Nephron (organoid): ENCODE measurements at regions not wholly inside any gene's neighbourhood (a gene's known extent, or its start where the extent isn't known, plus 50 kb on each side); places are given as distances from the start of the nearest gene placed in this dataset.
A peak's percentile ranks its signal among the peaks of the same experiment; 100 is the strongest.

Experiments used
- H3K27ac Mint-ChIP-seq, 3 experiments: 2 replicates each; pipeline ENCODE4 v1.8.0; 2020; ENCODE audit warnings: mixed read lengths in 3 of 3, mild to moderate bottlenecking in 2 of 3, moderate library complexity in 1 of 3
- H3K27me3 Mint-ChIP-seq: 2 replicates; pipeline ENCODE4 v1.8.0; 2021; ENCODE audit warnings: low read depth, mild to moderate bottlenecking, moderate library complexity, mixed read lengths
- H3K36me3 Mint-ChIP-seq: 2 replicates; pipeline ENCODE4 v1.8.0; 2020; ENCODE audit warnings: low read depth, mixed read lengths
- H3K4me1 Mint-ChIP-seq: 2 replicates; pipeline ENCODE4 v1.8.0; 2020; ENCODE audit warnings: mixed read lengths
- H3K4me3 Mint-ChIP-seq, 3 experiments: 2 replicates each; pipeline ENCODE4 v1.8.0; 2020; ENCODE audit warnings: mild to moderate bottlenecking in 3 of 3, mixed read lengths in 3 of 3, moderate library complexity in 2 of 3
- H3K9me3 Mint-ChIP-seq: 2 replicates; pipeline ENCODE4 v1.8.0; 2020; ENCODE audit warnings: mixed read lengths
- TF ChIP-seq, protein P1 (sequence below), 3 experiments: fragments of 200-600 bp; sonication (generic); IDR thresholded peaks; one replicate each; pipeline ENCODE4 v1.5.0; 2021; ENCODE audit warnings: antibody characterized with exemption in 3 of 3; ENCODE audit not compliant: unreplicated experiment in 3 of 3

DNA sequence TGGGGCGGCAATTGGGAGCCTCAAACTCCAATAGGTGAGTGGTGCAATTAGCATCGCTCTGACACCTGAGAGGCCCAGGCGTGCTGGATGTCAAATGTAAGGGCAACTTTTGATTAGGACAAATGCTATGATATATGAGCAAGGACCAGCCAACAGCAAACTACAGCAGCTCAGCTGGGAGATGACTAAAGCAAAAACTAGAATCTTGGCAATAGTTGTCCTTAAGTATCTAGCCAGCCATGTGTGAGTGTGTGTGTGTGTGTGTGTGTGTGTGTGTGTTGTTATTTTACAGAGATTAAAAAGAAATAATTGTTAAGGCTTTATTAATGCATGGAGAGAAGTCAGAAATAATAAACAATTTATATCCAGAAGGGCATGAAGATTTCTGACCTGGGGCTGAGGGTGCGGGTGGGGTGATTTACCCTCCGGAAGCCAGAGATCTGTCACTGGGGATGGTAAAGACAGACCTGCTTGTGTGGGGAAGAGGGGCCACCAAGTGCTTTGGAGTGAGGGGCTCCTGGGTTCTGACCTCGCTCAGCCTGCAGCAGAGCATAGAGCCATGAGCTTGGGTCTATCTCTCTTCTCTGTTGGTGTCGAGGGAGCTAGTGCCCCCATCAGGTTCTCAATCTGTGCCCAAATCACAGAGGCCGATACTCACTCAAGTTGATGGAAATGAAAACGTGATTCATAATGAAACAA is 77.3 kb downstream of the EMX2 start:
- Mint-ChIP-seq H3K4me3 (no peak overlapping the region), H3K4me1 (peaks cover 34% of the 10 kb centered on the region), H3K27ac (peak overlapping the region in 2 of 3 experiments; percentile 28 to 35), H3K36me3 (no peaks in the 10 kb centered on the region), H3K27me3 (peaks cover 25% of the 10 kb centered on the region), H3K9me3 (no peaks in the 10 kb centered on the region)
- TF ChIP-seq, protein P1, sequence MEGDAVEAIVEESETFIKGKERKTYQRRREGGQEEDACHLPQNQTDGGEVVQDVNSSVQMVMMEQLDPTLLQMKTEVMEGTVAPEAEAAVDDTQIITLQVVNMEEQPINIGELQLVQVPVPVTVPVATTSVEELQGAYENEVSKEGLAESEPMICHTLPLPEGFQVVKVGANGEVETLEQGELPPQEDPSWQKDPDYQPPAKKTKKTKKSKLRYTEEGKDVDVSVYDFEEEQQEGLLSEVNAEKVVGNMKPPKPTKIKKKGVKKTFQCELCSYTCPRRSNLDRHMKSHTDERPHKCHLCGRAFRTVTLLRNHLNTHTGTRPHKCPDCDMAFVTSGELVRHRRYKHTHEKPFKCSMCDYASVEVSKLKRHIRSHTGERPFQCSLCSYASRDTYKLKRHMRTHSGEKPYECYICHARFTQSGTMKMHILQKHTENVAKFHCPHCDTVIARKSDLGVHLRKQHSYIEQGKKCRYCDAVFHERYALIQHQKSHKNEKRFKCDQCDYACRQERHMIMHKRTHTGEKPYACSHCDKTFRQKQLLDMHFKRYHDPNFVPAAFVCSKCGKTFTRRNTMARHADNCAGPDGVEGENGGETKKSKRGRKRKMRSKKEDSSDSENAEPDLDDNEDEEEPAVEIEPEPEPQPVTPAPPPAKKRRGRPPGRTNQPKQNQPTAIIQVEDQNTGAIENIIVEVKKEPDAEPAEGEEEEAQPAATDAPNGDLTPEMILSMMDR (IDR thresholded peaks at IDR 0.05; ENCODE audit: unreplicated experiment in 3 of 3), result no peak

DNA sequence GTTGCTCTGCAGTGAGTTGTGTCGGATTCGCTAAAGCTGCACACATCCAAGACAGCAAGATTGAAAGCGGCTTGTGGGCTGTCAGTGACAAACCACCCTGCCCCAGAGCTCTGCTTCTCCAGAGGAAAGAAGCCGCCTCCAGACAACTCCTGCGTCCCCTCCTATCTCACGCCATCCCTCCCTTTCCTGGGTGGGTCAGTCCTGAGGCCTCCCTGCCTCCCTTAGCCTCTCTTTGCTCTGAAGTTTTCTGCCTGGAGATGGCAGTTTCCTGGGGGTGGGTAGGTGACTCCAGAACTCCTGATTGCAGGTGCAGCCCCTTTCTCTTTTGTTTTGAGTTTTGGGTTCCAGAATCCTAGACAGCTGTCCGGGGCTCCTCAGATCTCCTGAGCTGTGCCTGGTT is 78.7 kb downstream of the EMX2 start:
- H3K4me1 Mint-ChIP-seq, result peaks cover 26% of the 10 kb centered on the region
- no peaks in the 10 kb centered on the region for H3K36me3 Mint-ChIP-seq
- H3K27ac Mint-ChIP-seq, result no peak overlapping the region
- no peaks in the 10 kb centered on the region for H3K9me3 Mint-ChIP-seq
- H3K4me3 Mint-ChIP-seq, result no peak overlapping the region
- TF ChIP-seq, protein P1 (IDR thresholded peaks at IDR 0.05; ENCODE audit: unreplicated experiment in 3 of 3), result no peak
- H3K27me3 Mint-ChIP-seq, result peaks cover 25% of the 10 kb centered on the region

DNA sequence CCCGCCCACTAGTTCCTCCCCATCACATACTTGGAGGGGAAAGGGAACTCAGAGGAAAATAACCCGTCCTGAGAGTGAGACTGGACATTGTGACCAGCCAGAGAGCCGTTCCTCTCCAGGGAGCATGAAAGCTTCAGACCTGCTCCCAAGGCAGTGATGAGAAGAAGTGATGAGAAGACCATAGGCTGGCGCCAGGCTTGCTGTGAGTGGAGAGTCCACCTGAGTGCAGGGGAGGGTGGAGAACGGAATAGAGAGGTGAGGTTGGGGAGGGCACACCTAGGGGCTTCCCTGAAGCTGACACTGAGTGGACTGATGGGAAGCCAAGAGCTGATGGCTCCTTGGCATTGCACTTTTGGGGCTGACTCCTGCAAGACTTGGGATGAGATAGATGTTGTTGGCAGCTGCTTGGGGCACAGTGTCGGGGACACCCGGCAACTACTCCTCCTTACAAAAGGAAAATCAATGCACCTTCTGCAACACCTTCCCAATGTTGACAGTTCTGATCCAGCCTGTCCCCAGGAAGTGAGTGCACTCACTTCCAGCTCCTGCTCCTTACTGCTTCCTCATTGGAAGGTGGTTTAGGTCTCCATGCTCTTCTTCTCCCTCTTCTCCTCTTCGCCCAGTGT is 79.4 kb downstream of the EMX2 start:
- Mint-ChIP-seq H3K27ac (no peak overlapping the region), H3K36me3 (no peaks in the 10 kb centered on the region), H3K4me3 (no peak overlapping the region), H3K9me3 (no peaks in the 10 kb centered on the region), H3K27me3 (peaks cover 21% of the 10 kb centered on the region), H3K4me1 (peaks cover 21% of the 10 kb centered on the region)
- TF ChIP-seq, protein P1 (IDR thresholded peaks at IDR 0.05; ENCODE audit: unreplicated experiment in 3 of 3), result no peak

DNA sequence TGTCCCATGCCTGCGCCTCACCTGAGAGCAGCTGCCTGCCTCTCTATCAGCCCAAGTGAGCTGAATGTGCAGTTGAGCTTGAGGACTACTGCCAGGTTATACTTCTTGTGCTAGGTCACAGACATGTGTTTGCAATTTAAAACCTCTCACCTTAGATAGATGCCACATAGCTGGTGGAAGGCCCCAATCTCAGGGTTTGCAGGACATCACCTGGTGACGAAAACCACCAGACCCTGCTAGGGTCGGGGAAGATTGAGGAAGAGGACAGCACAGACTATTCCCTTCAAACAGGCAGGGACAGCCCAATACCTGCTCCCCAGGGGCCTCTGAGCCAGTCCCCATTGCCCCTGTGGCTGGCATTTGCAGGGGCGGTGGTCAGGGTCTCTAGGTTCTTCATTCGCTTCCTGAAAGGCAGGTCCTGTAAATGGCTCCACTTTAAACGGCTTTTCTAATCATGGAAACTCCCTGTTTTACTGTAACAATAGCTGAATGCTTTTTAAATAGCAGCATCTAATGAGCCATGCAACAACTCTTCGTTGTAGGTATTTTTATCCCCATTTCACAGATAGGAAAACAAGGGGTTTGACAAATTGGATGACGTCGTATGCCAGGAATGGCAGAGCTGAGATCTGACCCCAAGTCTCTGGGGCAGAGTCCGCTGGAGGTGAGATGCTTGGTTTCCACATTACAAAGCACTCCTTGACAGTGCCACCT is 80.1 kb downstream of the EMX2 start:
- peaks cover 21% of the 10 kb centered on the region for H3K27me3 Mint-ChIP-seq
- TF ChIP-seq, protein P1 (IDR thresholded peaks at IDR 0.05; ENCODE audit: unreplicated experiment in 3 of 3), result no peak
- no peak overlapping the region for H3K4me3 Mint-ChIP-seq
- H3K4me1 Mint-ChIP-seq, result peaks cover 21% of the 10 kb centered on the region
- H3K36me3 Mint-ChIP-seq, result no peaks in the 10 kb centered on the region
- H3K9me3 Mint-ChIP-seq, result no peaks in the 10 kb centered on the region
- no peak overlapping the region for H3K27ac Mint-ChIP-seq

DNA sequence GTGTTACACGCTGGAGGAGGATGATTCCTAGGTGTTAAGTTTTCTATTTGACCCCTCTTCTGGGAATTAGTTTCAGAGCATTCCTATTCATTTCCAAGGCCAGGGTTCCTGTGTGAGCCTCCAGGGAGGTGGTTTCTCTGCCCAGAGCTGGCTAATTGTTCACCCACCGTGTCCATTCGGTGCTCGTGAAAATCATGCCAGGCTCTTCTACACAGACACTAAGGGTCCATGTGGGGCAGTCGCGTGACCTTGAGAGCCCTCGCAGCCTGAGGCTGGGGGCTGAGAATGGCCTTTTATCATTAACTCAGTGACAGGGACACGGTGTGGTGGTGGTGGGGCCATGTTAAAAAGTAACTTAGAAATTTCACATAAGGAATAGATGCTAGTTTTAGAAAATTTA is 83.7 kb downstream of the EMX2 start:
- peak overlapping the region in 1 of 3 experiments; percentile 10 for H3K27ac Mint-ChIP-seq
- H3K9me3 Mint-ChIP-seq, result no peaks in the 10 kb centered on the region
- no peak overlapping the region for H3K4me3 Mint-ChIP-seq
- peaks cover 8% of the 10 kb centered on the region for H3K27me3 Mint-ChIP-seq
- no peaks in the 10 kb centered on the region for H3K36me3 Mint-ChIP-seq
- peaks cover 12% of the 10 kb centered on the region for H3K4me1 Mint-ChIP-seq
- TF ChIP-seq, protein P1 (IDR thresholded peaks at IDR 0.05; ENCODE audit: unreplicated experiment in 3 of 3), result no peak
